GM18507 (cell line): ENCODE measurements at regions not wholly inside any gene's neighbourhood (a gene's known extent, or its start where the extent isn't known, plus 50 kb on each side); places are given as distances from the start of the nearest gene placed in this dataset.

Experiments
- DNase-seq: peaks from one replicate; pipeline ENCODE4 v3.0.0; 2011; ENCODE audit warnings: low read depth; ENCODE audit not compliant: insufficient read length; ENCODE audit errors: extremely low spot score
- FAIRE-seq: peaks from 2 replicates; lab custom pipeline; 2011; peaks lifted over from hg19 to GRCh38; lab: Jason Lieb, UNC

- FAIRE-seq (no peak), DNase-seq (no peak)
Observed at GRCh38 chr4:138087066-138087719, 155.0 kb downstream of the SLC7A11 start.

DNA sequence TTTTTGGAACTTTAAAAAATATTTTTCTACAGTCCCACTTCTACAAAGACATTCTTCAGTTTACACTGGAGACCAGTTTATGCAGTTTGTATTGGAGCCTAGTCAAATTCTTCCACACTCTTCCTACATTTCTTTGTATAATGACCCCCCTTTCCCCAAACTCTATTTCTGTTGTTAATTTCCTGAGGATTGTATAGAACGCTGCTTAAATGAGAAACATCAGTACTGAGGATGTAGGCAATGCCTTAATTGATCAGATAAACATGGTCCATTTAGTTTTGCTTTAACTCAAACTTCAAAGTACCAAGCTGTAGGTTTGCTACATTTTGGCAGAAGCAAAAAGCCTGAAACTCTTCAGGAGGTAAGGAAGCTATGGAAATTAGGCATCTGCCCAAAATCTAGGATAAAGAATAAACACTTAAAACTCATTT, 155.5 kb downstream of the SLC7A11 start:
- DNase-seq = no peak
- FAIRE-seq = no peak

- no peak for DNase-seq
- no peak for FAIRE-seq
Observed at GRCh38 chr4:138085736-138086305, 156.3 kb downstream of the SLC7A11 start.

- DNase-seq = no peak
- FAIRE-seq = no peak
Observed at GRCh38 chr4:138078751-138079520, 163.2 kb downstream of the SLC7A11 start.

DNA sequence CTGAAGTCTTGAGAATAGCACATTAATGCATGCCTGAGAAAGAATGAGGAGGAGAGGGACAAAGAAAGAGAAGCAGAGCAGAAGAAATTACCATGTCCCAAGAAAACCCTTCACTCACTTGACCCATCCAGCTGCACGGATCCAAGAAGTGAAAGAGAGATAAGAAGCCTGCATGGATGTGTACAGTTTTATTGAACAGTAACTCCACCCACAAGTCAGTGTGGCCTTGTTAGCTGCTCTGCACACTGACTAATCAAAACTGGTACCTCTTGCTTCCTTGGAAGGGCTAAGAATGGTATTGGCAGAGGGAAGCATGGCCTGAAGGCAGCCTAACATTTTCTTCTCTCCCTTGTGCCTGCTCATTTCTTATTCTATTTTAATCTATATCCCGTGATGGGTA, 163.9 kb downstream of the SLC7A11 start:
- DNase-seq = no peak
- FAIRE-seq = no peak

GRCh38 chr4:138076561-138076960, 165.6 kb downstream of the SLC7A11 start:
- DNase-seq = no peak
- FAIRE-seq = no peak

- FAIRE-seq (no peak), DNase-seq (no peak)
Observed at GRCh38 chr4:138070816-138071215, 171.3 kb downstream of the SLC7A11 start.

GRCh38 chr4:138063581-138063980, 178.6 kb downstream of the SLC7A11 start:
- FAIRE-seq = no peak

GRCh38 chr4:138062929-138063328, 179.2 kb downstream of the SLC7A11 start:
- FAIRE-seq = no peak
- no peak for DNase-seq

More at GRCh38 chr4:138063581-138063980, 178.6 kb downstream of the SLC7A11 start:
- DNase-seq = no peak

GRCh38 chr4:138056541-138056940, 185.6 kb downstream of the SLC7A11 start:
- DNase-seq (no peak), FAIRE-seq (no peak)

DNA sequence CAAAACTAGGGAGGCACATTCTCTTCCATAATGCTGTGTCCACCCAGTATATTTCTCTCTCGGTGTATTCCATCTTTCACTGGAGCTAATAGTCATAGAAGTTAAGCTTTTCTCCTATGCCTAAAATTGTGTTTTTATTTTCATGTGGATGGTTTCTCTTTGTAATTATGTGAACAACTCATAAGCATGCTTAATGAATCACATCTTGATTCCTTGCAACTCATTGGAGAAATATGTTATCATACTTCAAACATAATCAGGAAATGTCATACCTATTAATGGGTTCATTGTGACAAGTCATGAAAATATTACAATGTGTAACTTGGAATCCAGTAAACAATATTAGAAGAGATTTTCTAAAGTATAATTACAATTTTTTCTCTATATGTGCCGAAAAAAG, 186.3 kb downstream of the SLC7A11 start:
- no peak for FAIRE-seq
- no peak for DNase-seq

GRCh38 chr4:138053641-138054301, 188.4 kb downstream of the SLC7A11 start:
- DNase-seq (no peak), FAIRE-seq (no peak)

GRCh38 chr4:138052806-138053632, 189.1 kb downstream of the SLC7A11 start:
- FAIRE-seq (no peak), DNase-seq (no peak)

DNA sequence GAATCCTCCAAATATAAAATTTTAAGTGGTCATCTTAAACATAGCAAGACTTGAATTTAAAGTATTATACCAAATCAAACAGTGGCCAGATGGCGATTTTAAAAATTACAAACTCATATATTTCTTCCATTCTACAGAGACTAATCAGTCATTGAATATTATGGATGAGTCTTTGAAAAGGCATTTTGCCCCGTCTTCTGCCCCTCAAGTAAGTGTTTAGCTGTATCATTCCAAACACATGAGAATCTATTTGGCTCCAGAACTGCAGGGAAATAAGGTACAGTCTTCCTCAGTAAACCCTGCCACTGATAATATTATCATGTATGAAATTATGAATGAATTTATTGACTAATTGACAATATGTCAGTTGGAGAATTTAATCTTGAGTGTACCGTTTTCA, 191.0 kb downstream of the SLC7A11 start:
- FAIRE-seq (no peak), DNase-seq (no peak)

GRCh38 chr4:138050601-138051000, 191.5 kb downstream of the SLC7A11 start:
- no peak for DNase-seq
- FAIRE-seq = no peak

GRCh38 chr4:138049355-138049754, 192.8 kb downstream of the SLC7A11 start:
- FAIRE-seq (no peak), DNase-seq (no peak)

GRCh38 chr4:138047290-138047689, 194.9 kb downstream of the SLC7A11 start:
- no peak for DNase-seq
- FAIRE-seq = no peak

DNA sequence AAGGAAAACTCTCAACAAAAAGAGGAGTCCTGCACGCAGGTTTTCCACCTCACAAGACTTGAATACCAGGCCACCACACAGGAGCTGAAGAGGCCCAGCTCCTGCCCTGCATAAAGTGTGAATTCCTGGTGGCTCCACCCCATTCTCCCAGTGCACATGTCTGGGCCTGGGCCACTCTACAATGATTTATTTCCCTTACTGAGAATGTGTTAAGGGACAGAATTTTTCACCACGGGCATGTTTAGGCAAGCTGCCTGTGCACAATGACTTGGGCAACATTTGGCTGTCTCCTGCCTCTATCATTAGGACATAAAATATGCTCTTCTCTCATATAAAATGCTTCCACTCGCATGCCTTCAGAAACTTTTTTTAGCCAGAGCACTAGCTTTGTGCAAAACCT, 197.1 kb downstream of the SLC7A11 start:
- no peak for FAIRE-seq
- DNase-seq = no peak

DNA sequence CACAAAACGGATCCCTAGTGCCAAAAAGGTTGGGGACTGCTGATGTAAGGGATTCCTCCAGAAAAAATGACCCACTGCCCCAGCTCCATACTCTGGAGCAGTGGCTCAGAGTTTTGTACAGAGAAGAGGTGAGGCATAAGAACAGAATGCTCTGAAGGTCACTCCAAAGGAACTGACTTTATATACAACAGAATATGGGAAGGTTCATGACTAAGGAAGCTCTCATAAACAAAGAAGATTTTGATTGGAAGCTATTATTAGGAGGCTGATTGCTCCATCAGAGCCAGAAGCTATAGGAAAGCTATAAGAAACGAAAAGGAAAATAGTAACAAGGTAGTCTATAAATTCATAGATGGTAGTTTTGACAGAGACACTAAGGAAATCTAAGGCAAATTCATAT, 203.1 kb downstream of the SLC7A11 start:
- DNase-seq (no peak), FAIRE-seq (no peak)
